PC-9 (cell line): ENCODE measurements at regions not wholly inside any gene's neighbourhood (a gene's known extent, or its start where the extent isn't known, plus 50 kb on each side); places are given as distances from the start of the nearest gene placed in this dataset.

Experiments
- EZH2 ChIP-seq: fragments of 200-600 bp; sonication (generic); IDR thresholded peaks from 2 replicates; pipeline ENCODE4 v1.8.0; 2017; ENCODE audit warnings: antibody characterized with exemption, low read depth
- TF ChIP-seq, protein P1 (sequence below): fragments of 200-600 bp; sonication (generic); conservative IDR thresholded peaks from 2 replicates; pipeline ENCODE4 v1.6.1; 2017; ENCODE audit warnings: mixed run types, antibody characterized with exemption, mild to moderate bottlenecking, moderate library complexity

DNA sequence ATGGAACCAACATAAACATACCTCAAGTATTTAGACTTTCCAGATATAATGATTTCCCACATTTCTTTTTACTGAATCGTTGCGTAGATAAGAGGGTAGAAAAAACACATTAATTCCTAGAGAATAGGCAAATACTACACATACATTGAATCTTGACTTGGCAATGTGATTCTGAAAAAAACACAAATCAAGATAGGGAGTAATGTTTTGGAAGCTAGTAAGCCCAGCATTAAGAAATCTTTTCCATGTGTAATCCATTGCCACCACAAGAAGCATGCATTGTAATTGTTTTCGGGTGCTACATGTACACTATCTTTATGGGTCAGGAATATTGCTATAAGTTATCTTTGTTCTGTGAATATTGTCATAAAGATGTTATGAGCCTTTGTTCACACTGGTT is 269.8 kb upstream of the PDGFD start:
- TF ChIP-seq, protein P1, sequence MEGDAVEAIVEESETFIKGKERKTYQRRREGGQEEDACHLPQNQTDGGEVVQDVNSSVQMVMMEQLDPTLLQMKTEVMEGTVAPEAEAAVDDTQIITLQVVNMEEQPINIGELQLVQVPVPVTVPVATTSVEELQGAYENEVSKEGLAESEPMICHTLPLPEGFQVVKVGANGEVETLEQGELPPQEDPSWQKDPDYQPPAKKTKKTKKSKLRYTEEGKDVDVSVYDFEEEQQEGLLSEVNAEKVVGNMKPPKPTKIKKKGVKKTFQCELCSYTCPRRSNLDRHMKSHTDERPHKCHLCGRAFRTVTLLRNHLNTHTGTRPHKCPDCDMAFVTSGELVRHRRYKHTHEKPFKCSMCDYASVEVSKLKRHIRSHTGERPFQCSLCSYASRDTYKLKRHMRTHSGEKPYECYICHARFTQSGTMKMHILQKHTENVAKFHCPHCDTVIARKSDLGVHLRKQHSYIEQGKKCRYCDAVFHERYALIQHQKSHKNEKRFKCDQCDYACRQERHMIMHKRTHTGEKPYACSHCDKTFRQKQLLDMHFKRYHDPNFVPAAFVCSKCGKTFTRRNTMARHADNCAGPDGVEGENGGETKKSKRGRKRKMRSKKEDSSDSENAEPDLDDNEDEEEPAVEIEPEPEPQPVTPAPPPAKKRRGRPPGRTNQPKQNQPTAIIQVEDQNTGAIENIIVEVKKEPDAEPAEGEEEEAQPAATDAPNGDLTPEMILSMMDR = no peak
- no peak for TF ChIP-seq EZH2
